MM.1S (cell line): ENCODE measurements at regions not wholly inside any gene's neighbourhood (a gene's known extent, or its start where the extent isn't known, plus 50 kb on each side); places are given as distances from the start of the nearest gene placed in this dataset.

Source experiments
- CTCF ChIP-seq: fragments of 300-600 bp; sonication (generic); IDR thresholded peaks from 2 replicates; pipeline ENCODE4 v1.5.1; 2016; ENCODE audit warnings: antibody characterized with exemption, low read length, mixed read lengths
- EZH2 ChIP-seq: fragments of 300-600 bp; sonication (generic); optimal IDR thresholded peaks from 2 replicates; pipeline ENCODE3; 2017; ENCODE audit warnings: low read depth, mild to moderate bottlenecking, antibody characterized with exemption, low read length, mixed read lengths

GRCh38 chr4:36767596-36767995 is 476.9 kb upstream of the NWD2 start:
- TF ChIP-seq CTCF (no peak), EZH2 (no peak)
